H9 (cell line): ENCODE measurements at regions not wholly inside any gene's neighbourhood (a gene's known extent, or its start where the extent isn't known, plus 50 kb on each side); places are given as distances from the start of the nearest gene placed in this dataset.

Source experiments
- DNase-seq: peaks from one replicate; pipeline ENCODE4 v3.0.0-alpha.2; 2017
- H2AFZ ChIP-seq: one replicate; pipeline ENCODE4 v1.6.1; 2013; ENCODE audit warnings: mild to moderate bottlenecking, low read length, control low read depth, moderate library complexity
- H2AK5ac ChIP-seq: 2 replicates; pipeline ENCODE4 v1.6.1; 2013; ENCODE audit warnings: low read length, control low read depth, mixed read lengths; ENCODE audit not compliant: insufficient read length
- H2BK120ac ChIP-seq: one replicate; pipeline ENCODE4 v1.6.1; 2013; ENCODE audit warnings: low read depth, mild to moderate bottlenecking, low read length, control low read depth, inconsistent platforms; ENCODE audit not compliant: poor library complexity, severe bottlenecking
- H2BK12ac ChIP-seq: 2 replicates; pipeline ENCODE4 v1.6.1; 2013; ENCODE audit warnings: low read length, control low read depth, mixed read lengths, low read depth; ENCODE audit not compliant: insufficient read length
- H2BK15ac ChIP-seq: 2 replicates; pipeline ENCODE4 v1.6.1; 2013; ENCODE audit warnings: low read depth, low read length, control low read depth
- H2BK20ac ChIP-seq: one replicate; pipeline ENCODE4 v1.6.1; 2013; ENCODE audit warnings: low read depth, mild to moderate bottlenecking, low read length, control low read depth, inconsistent platforms; ENCODE audit not compliant: poor library complexity, severe bottlenecking
- H2BK5ac ChIP-seq: 2 replicates; pipeline ENCODE4 v1.6.1; 2013; ENCODE audit warnings: low read length, control low read depth, mixed read lengths; ENCODE audit not compliant: insufficient read length
- H3K14ac ChIP-seq: 2 replicates; pipeline ENCODE4 v1.6.1; 2013; ENCODE audit warnings: low read length, control low read depth; ENCODE audit not compliant: insufficient read depth
- H3K18ac ChIP-seq: 2 replicates; pipeline ENCODE4 v1.6.1; 2013; ENCODE audit warnings: low read depth, mild to moderate bottlenecking, mixed read lengths, low read length, control low read depth; ENCODE audit not compliant: insufficient read length
- H3K23ac ChIP-seq: 2 replicates; pipeline ENCODE4 v1.6.1; 2013; ENCODE audit warnings: low read length, control low read depth, mixed read lengths, low read depth; ENCODE audit not compliant: insufficient read length
- H3K23me2 ChIP-seq: 2 replicates; pipeline ENCODE4 v1.6.1; 2013; ENCODE audit warnings: low read depth, mild to moderate bottlenecking, mixed read lengths, low read length, control low read depth; ENCODE audit not compliant: insufficient read length, poor library complexity, severe bottlenecking
- H3K27ac ChIP-seq: 2 replicates; pipeline ENCODE4 v1.5.1; 2013; ENCODE audit warnings: low read length, control low read depth, mixed read lengths, low read depth; ENCODE audit not compliant: insufficient read length
- H3K27me3 ChIP-seq: 2 replicates; pipeline ENCODE4 v1.6.1; 2013; ENCODE audit warnings: low read length, control low read depth, inconsistent platforms; ENCODE audit not compliant: insufficient read depth
- H3K4ac ChIP-seq: 2 replicates; pipeline ENCODE4 v1.6.1; 2013; ENCODE audit warnings: low read depth, mild to moderate bottlenecking, control low read depth, inconsistent platforms, low read length, moderate library complexity
- H3K4me1 ChIP-seq: 2 replicates; pipeline ENCODE4 v1.6.1; 2013; ENCODE audit warnings: low read length, control low read depth, inconsistent platforms; ENCODE audit not compliant: insufficient read depth
- H3K4me2 ChIP-seq: 2 replicates; pipeline ENCODE4 v1.6.1; 2013; ENCODE audit warnings: low read length, control low read depth, mixed read lengths; ENCODE audit not compliant: insufficient read length, insufficient read depth
- H3K56ac ChIP-seq: 2 replicates; pipeline ENCODE4 v1.6.1; 2013; ENCODE audit warnings: low read depth, mild to moderate bottlenecking, mixed read lengths, low read length, control low read depth; ENCODE audit not compliant: insufficient read length
- H3K79me1 ChIP-seq: 2 replicates; pipeline ENCODE4 v1.6.1; 2013; ENCODE audit warnings: low read depth, mild to moderate bottlenecking, moderate library complexity, low read length, control low read depth, inconsistent platforms; ENCODE audit not compliant: insufficient read depth, poor library complexity, severe bottlenecking
- H3K79me2 ChIP-seq: 2 replicates; pipeline ENCODE4 v1.6.1; 2013; ENCODE audit warnings: low read length, control low read depth, inconsistent platforms; ENCODE audit not compliant: insufficient read depth
- H3K9ac ChIP-seq: 2 replicates; pipeline ENCODE4 v1.6.1; 2013; ENCODE audit warnings: low read length, control low read depth, mixed read lengths; ENCODE audit not compliant: insufficient read length; ENCODE audit errors: extremely low read depth
- H3K9me3 ChIP-seq: one replicate; pipeline ENCODE4 v1.6.1; 2013; ENCODE audit warnings: low read depth, low read length, inconsistent platforms; ENCODE audit not compliant: control insufficient read depth
- H3T11ph ChIP-seq: one replicate; pipeline ENCODE4 v1.6.1; 2013; ENCODE audit warnings: mild to moderate bottlenecking, low read length, control low read depth, inconsistent platforms
- H4K20me1 ChIP-seq: one replicate; pipeline ENCODE4 v1.6.1; 2013; ENCODE audit not compliant: control insufficient read depth, insufficient read length, insufficient read depth
- H4K5ac ChIP-seq: 2 replicates; pipeline ENCODE4 v1.6.1; 2013; ENCODE audit warnings: low read depth, mild to moderate bottlenecking, mixed read lengths, low read length, control low read depth; ENCODE audit not compliant: insufficient read length
- H4K8ac ChIP-seq: replicated peaks from 2 replicates; pipeline ENCODE4 v1.6.1; 2013; ENCODE audit warnings: low read length, control low read depth, mixed read lengths, low read depth; ENCODE audit not compliant: insufficient read length
- H4K91ac ChIP-seq: 2 replicates; pipeline ENCODE4 v1.6.1; 2013; ENCODE audit warnings: low read depth, mild to moderate bottlenecking, moderate library complexity, mixed read lengths, low read length, control low read depth; ENCODE audit not compliant: insufficient read length
- H3K27ac Mint-ChIP-seq, 3 experiments: 2 replicates in 2 of 3; 3 replicates in 1 of 3; pipeline ENCODE4 v1.8.0; 2020 to 2021; ENCODE audit warnings: mixed read lengths in 3 of 3, mild to moderate bottlenecking in 1 of 3, moderate library complexity in 1 of 3
- H3K27me3 Mint-ChIP-seq: 2 replicates; pipeline ENCODE4 v1.8.0; 2021; ENCODE audit warnings: low read depth, mild to moderate bottlenecking, moderate library complexity, mixed read lengths
- H3K36me3 Mint-ChIP-seq, 3 experiments: 2 replicates in 2 of 3; 3 replicates in 1 of 3; pipeline ENCODE4 v1.8.0; 2020 to 2021; ENCODE audit warnings: low read depth in 3 of 3, mixed read lengths in 3 of 3; ENCODE audit not compliant: insufficient read depth in 1 of 3
- H3K4me1 Mint-ChIP-seq, 2 experiments: 2 replicates each; pipeline ENCODE4 v1.8.0; 2020; ENCODE audit warnings: mixed read lengths in 2 of 2
- H3K4me3 Mint-ChIP-seq, 2 experiments: 2 replicates in 1 of 2; 3 replicates in 1 of 2; pipeline ENCODE4 v1.8.0; 2020 to 2021; ENCODE audit warnings: mild to moderate bottlenecking in 2 of 2, mixed read lengths in 2 of 2, moderate library complexity in 1 of 2
- H3K9me3 Mint-ChIP-seq, 2 experiments: 2 replicates in 1 of 2; 3 replicates in 1 of 2; pipeline ENCODE4 v1.8.0; 2020; ENCODE audit warnings: mild to moderate bottlenecking in 2 of 2, mixed read lengths in 2 of 2, moderate library complexity in 1 of 2
- WGBS: extraction: QIAGEN DNeasy Blood & Tissue Kit; methylation state at CpG from one replicate; pipeline ENCODE4 v1.1.7; 2013; ENCODE audit warnings: missing lambda C conversion rate, low lambda C conversion rate, mixed read lengths; ENCODE audit not compliant: insufficient read length; ENCODE audit errors: extremely low coverage; 5-methylcytosine and 5-hydroxymethylcytosine counted together
- TF ChIP-seq, protein P1 (sequence below): fragments of 200-600 bp; sonication (generic); conservative IDR thresholded peaks from 3 replicates; pipeline ENCODE4 v1.8.0; 2021; ENCODE audit warnings: antibody characterized with exemption, mild to moderate bottlenecking

DNA sequence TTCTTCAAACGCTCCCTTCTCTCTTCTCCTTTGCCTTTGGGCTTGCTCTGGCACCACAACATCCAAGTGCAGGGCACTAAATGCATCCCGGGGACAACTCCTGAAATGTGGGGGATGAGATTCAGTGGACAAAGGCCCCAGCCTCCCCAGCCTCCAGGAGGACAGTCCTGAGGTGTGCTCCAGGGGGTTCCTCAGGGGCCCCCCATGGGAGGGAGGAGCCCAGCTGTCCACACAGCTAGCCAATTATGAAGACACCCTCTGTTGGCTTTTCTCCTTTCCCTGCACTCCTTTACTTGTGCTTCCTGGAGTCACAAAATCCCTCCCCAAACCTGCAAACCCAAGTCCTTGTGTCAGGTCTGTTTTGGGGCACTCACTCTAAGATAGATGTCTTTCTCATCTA lies 735.4 kb downstream of the PTPRU start:
- no peak overlapping the region for H3K9ac ChIP-seq
- H3K36me3 Mint-ChIP-seq, result peaks cover 0 to 9% (median 3%) of the 10 kb centered on the region in 3 experiments; a peak in 2 of 7 replicates
- H2AK5ac ChIP-seq, result no peak overlapping the region
- no peak overlapping the region for H2BK15ac ChIP-seq
- no peak overlapping the region for H4K5ac ChIP-seq
- DNase-seq, result no peak
- H4K8ac ChIP-seq, result no peak overlapping the region
- no peak overlapping the region for H2BK20ac ChIP-seq
- no peaks in the 10 kb centered on the region for H3K9me3 ChIP-seq
- WGBS, result no CpG with 5 or more reads among the region's 2 CpGs
- H3K4me1 ChIP-seq, result peaks cover 21% of the 10 kb centered on the region
- no peak overlapping the region for H3T11ph ChIP-seq
- no peaks in the 10 kb centered on the region; a peak in 2 of 5 replicates for H3K9me3 Mint-ChIP-seq
- no peak overlapping the region for H2AFZ ChIP-seq
- no peaks in the 10 kb centered on the region for H4K20me1 ChIP-seq
- H3K79me1 ChIP-seq, result no peaks in the 10 kb centered on the region
- H3K27me3 Mint-ChIP-seq, result peaks cover 27% of the 10 kb centered on the region
- no peak overlapping the region for H3K23ac ChIP-seq
- no peak overlapping the region for H3K27ac ChIP-seq
- H3K4ac ChIP-seq, result no peak overlapping the region
- H3K14ac ChIP-seq, result no peak overlapping the region; the same call in 1 of the 2 replicates
- TF ChIP-seq, protein P1, sequence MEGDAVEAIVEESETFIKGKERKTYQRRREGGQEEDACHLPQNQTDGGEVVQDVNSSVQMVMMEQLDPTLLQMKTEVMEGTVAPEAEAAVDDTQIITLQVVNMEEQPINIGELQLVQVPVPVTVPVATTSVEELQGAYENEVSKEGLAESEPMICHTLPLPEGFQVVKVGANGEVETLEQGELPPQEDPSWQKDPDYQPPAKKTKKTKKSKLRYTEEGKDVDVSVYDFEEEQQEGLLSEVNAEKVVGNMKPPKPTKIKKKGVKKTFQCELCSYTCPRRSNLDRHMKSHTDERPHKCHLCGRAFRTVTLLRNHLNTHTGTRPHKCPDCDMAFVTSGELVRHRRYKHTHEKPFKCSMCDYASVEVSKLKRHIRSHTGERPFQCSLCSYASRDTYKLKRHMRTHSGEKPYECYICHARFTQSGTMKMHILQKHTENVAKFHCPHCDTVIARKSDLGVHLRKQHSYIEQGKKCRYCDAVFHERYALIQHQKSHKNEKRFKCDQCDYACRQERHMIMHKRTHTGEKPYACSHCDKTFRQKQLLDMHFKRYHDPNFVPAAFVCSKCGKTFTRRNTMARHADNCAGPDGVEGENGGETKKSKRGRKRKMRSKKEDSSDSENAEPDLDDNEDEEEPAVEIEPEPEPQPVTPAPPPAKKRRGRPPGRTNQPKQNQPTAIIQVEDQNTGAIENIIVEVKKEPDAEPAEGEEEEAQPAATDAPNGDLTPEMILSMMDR, result no peak
- no peaks in the 10 kb centered on the region for H3K23me2 ChIP-seq
- peaks cover 2% of the 10 kb centered on the region; the same call in 1 of the 2 replicates for H3K27me3 ChIP-seq
- no peak overlapping the region for H2BK5ac ChIP-seq
- H4K91ac ChIP-seq, result no peak overlapping the region
- peaks cover 51% of the 10 kb centered on the region in 2 experiments for H3K4me1 Mint-ChIP-seq
- H3K4me2 ChIP-seq, result no peak overlapping the region
- H3K27ac Mint-ChIP-seq, result no peak overlapping the region
- no peak overlapping the region for H3K56ac ChIP-seq
- H2BK120ac ChIP-seq, result no peak overlapping the region
- no peaks in the 10 kb centered on the region for H3K79me2 ChIP-seq
- H2BK12ac ChIP-seq, result no peak overlapping the region
- no peak overlapping the region for H3K18ac ChIP-seq
- no peak overlapping the region for H3K4me3 Mint-ChIP-seq
